Adrenal gland (tissue), 9 donors: ENCODE measurements at regions not wholly inside any gene's neighbourhood (a gene's known extent, or its start where the extent isn't known, plus 50 kb on each side); places are given as distances from the start of the nearest gene placed in this dataset.

Experiments used
- DNase-seq, 7 donors: peaks; one replicate each; pipeline ENCODE4 v3.0.0-alpha.2; 2019 to 2020
- H3K27ac ChIP-seq, 5 donors: fragments of 200-600 bp; sonication (generic) in 4 of 5; 1 replicate in 3 of 5; 2 replicates in 2 of 5; pipeline versions ENCODE4 v1.5.1 to v1.8.0; 2016 to 2020; ENCODE audit warnings: mild to moderate bottlenecking in 1 of 5
- H3K27me3 ChIP-seq: fragments of 200-600 bp; 2 replicates; pipeline ENCODE4 v1.8.0; 2021
- H3K36me3 ChIP-seq, 2 donors: fragments of 200-600 bp; replicated peaks in 1 of 2; 1 replicate in 1 of 2; 2 replicates in 1 of 2; pipeline versions ENCODE4 v1.5.1 to v1.8.0; 2018 to 2022
- H3K4me1 ChIP-seq, 2 donors: fragments of 200-600 bp; replicated peaks in 1 of 2; 1 replicate in 1 of 2; 2 replicates in 1 of 2; pipeline versions ENCODE4 v1.5.1 to v1.8.0; 2018 to 2021
- H3K4me3 ChIP-seq, 4 donors: fragments of 200-600 bp; sonication (generic) in 3 of 4; one replicate each; pipeline ENCODE4 v1.5.1; 2016 to 2018
- H3K9me3 ChIP-seq, 3 donors: fragments of 200-600 bp; sonication (generic) in 1 of 3; replicated peaks in 1 of 3; 1 replicate in 2 of 3; 2 replicates in 1 of 3; pipeline versions ENCODE4 v1.5.1 to v1.8.0; 2016 to 2021
- CTCF ChIP-seq, 6 experiments: fragments of 450-650 bp in 4 of 6; fragments of 200-600 bp in 2 of 6; sonication (generic) in 1 of 6; IDR thresholded peaks; 1 replicate in 5 of 6; 2 replicates in 1 of 6; pipeline versions ENCODE4 v1.5.1 to v1.8.0; 2016 to 2021; ENCODE audit warnings: antibody characterized with exemption in 6 of 6, mild to moderate bottlenecking in 2 of 6, moderate library complexity in 1 of 6
- POLR2A ChIP-seq, 2 donors: fragments of 450-650 bp; IDR thresholded peaks; one replicate each; pipeline ENCODE4 v1.6.1; 2017; ENCODE audit warnings: antibody characterized with exemption in 2 of 2, mild to moderate bottlenecking in 2 of 2, moderate library complexity in 1 of 2
- WGBS, 4 donors: extraction: QIAGEN DNeasy Blood & Tissue Kit in 2 of 4; methylation state at CpG; one replicate each; pipeline versions ENCODE4 v1.1.5 to v1.1.7; 2013 to 2017; 5-methylcytosine and 5-hydroxymethylcytosine counted together
- intact Hi-C, 2 donors: fragments of 100-400 bp; cut with DNase I; formaldehyde crosslinking; loops; one replicate each; pipeline versions ENCODE4 v1.14.1 to v1.15.0; 2022 to 2023
- donor health status: healthy with polysubstance abuse.
- donor health status: Bipolar disorder and iron deficiency.
- donor health status: DM: yes; HTN: yes; CAD: no.
- donor health status: DM: no; HTN: no; CAD: no.
- donor health status: DM: no; HTN: no; CAD: no.

- Histone ChIP-seq H3K4me1 (peaks cover 0 to 6% of the 10 kb centered on the region in 2 donors), H3K27me3 (no peaks in the 10 kb centered on the region), H3K4me3 (no peak overlapping the region), H3K9me3 (no peaks in the 10 kb centered on the region), H3K27ac (no peak overlapping the region), H3K36me3 (no peaks in the 10 kb centered on the region)
- DNase-seq = peak in 3 of 7 donors; percentile 16 to 27 (median 18)
- WGBS, 4 donors = 16 to 32% (median 23%) methylated on average over 1 of the region's 1 CpG
- intact Hi-C loops = no loop called here
- TF ChIP-seq CTCF (IDR thresholded peaks at IDR 0.05) (no peak), POLR2A (IDR thresholded peaks at IDR 0.05) (no peak)
Measured at GRCh38 chr2:149661844-149662243, 74.3 kb upstream of the MMADHC start.

- intact Hi-C loops = no loop called here
- no peaks in the 10 kb centered on the region for H3K27me3 ChIP-seq
- peaks cover 0 to 6% of the 10 kb centered on the region in 2 donors for H3K4me1 ChIP-seq
- TF ChIP-seq CTCF (IDR thresholded peaks at IDR 0.05) (no peak), POLR2A (IDR thresholded peaks at IDR 0.05) (no peak)
- no peaks in the 10 kb centered on the region for H3K9me3 ChIP-seq
- no peaks in the 10 kb centered on the region for H3K36me3 ChIP-seq
- H3K27ac ChIP-seq = no peak overlapping the region
- no peak for DNase-seq
- H3K4me3 ChIP-seq = no peak overlapping the region
Measured at GRCh38 chr2:149658553-149658952, 71.0 kb upstream of the MMADHC start.

- no peaks in the 10 kb centered on the region for H3K36me3 ChIP-seq
- TF ChIP-seq CTCF (IDR thresholded peaks at IDR 0.05) (no peak), POLR2A (IDR thresholded peaks at IDR 0.05) (no peak)
- intact Hi-C loops = no loop called here
- peaks cover 0 to 6% of the 10 kb centered on the region in 2 donors for H3K4me1 ChIP-seq
- H3K9me3 ChIP-seq = no peaks in the 10 kb centered on the region
- no peak for DNase-seq
- WGBS, 4 donors = 90 to 100% (median 95%) methylated on average over 1 of the region's 1 CpG
- no peak overlapping the region for H3K4me3 ChIP-seq
- H3K27ac ChIP-seq = no peak overlapping the region
- H3K27me3 ChIP-seq = no peaks in the 10 kb centered on the region
Measured at GRCh38 chr2:149657401-149658040, 69.9 kb upstream of the MMADHC start.

GRCh38 chr2:149656996-149657395 is 69.4 kb upstream of the MMADHC start:
- H3K9me3 ChIP-seq = no peaks in the 10 kb centered on the region
- no peak for DNase-seq
- 86 to 87% (median 86%) methylated on average over 5 of the region's 5 CpGs for WGBS, 4 donors
- H3K27me3 ChIP-seq = no peaks in the 10 kb centered on the region
- intact Hi-C loops = no loop called here
- no peak for TF ChIP-seq POLR2A (IDR thresholded peaks at IDR 0.05)
- TF ChIP-seq CTCF (IDR thresholded peaks at IDR 0.05) = no peak
- no peaks in the 10 kb centered on the region for H3K36me3 ChIP-seq
- no peak overlapping the region for H3K4me3 ChIP-seq
- no peak overlapping the region for H3K27ac ChIP-seq
- H3K4me1 ChIP-seq = peaks cover 0 to 6% of the 10 kb centered on the region in 2 donors
